GM23338 (cell line): ENCODE measurements at regions not wholly inside any gene's neighbourhood (a gene's known extent, or its start where the extent isn't known, plus 50 kb on each side); places are given as distances from the start of the nearest gene placed in this dataset.

Experiments used
- ATAC-seq: fragments of 200-7000 bp; cut with Tn5 transposase; 3 replicates; pipeline ENCODE4 v1.9.1; 2020
- DNase-seq: peaks from one replicate; pipeline ENCODE4 v3.0.0-alpha.2; 2015; ENCODE audit warnings: low spot score
- H2AFZ ChIP-seq: fragments of 200-600 bp; sonication (generic); 2 replicates; pipeline ENCODE4 v1.8.0; 2016; ENCODE audit warnings: antibody characterized with exemption, mild to moderate bottlenecking, moderate library complexity
- H3F3A ChIP-seq: fragments of 200-600 bp; sonication (generic); replicated peaks from 2 replicates; pipeline ENCODE4 v1.8.0; 2017; ENCODE audit warnings: antibody characterized with exemption, mixed run types, low read depth
- H3K27ac ChIP-seq: fragments of 200-600 bp; sonication (generic); 2 replicates; pipeline ENCODE4 v1.6.1; 2016; ENCODE audit warnings: low read depth
- H3K27me3 ChIP-seq: fragments of 200-600 bp; sonication (generic); 2 replicates; pipeline ENCODE4 v1.8.0; 2016; ENCODE audit warnings: mild to moderate bottlenecking, mixed run types, moderate library complexity; ENCODE audit not compliant: insufficient read depth
- H3K36me3 ChIP-seq: fragments of 200-600 bp; sonication (generic); 2 replicates; pipeline ENCODE4 v1.8.0; 2016; ENCODE audit warnings: mild to moderate bottlenecking; ENCODE audit not compliant: insufficient read depth
- H3K4me1 ChIP-seq: fragments of 200-600 bp; sonication (generic); 2 replicates; pipeline ENCODE4 v1.8.0; 2016; ENCODE audit warnings: mild to moderate bottlenecking, moderate library complexity; ENCODE audit not compliant: insufficient read depth
- H3K4me2 ChIP-seq: fragments of 200-600 bp; sonication (generic); 2 replicates; pipeline ENCODE4 v1.7.1; 2017; ENCODE audit warnings: mixed run types
- H3K4me3 ChIP-seq: fragments of 200-600 bp; sonication (generic); 2 replicates; pipeline ENCODE4 v1.6.1; 2016; ENCODE audit warnings: mixed run types
- H3K79me2 ChIP-seq: fragments of 200-600 bp; sonication (generic); replicated peaks from 2 replicates; pipeline ENCODE4 v1.8.0; 2017; ENCODE audit warnings: mild to moderate bottlenecking; ENCODE audit not compliant: insufficient read depth
- H3K9me2 ChIP-seq: fragments of 200-600 bp; sonication (generic); 2 replicates; pipeline ENCODE4 v1.8.0; 2017; ENCODE audit not compliant: insufficient read depth
- H4K20me1 ChIP-seq: fragments of 200-600 bp; sonication (generic); replicated peaks from 2 replicates; pipeline ENCODE4 v1.8.0; 2017; ENCODE audit warnings: mild to moderate bottlenecking; ENCODE audit not compliant: insufficient read depth
- H3K27ac Mint-ChIP-seq: 2 replicates; pipeline ENCODE4 v1.8.0; 2020; ENCODE audit warnings: inconsistent platforms, mild to moderate bottlenecking, moderate library complexity, mixed read lengths
- H3K27me3 Mint-ChIP-seq: 3 replicates; pipeline ENCODE4 v1.8.0; 2022; ENCODE audit warnings: low read depth, mild to moderate bottlenecking, moderate library complexity, mixed read lengths, inconsistent platforms; ENCODE audit not compliant: insufficient read depth, poor library complexity
- H3K36me3 Mint-ChIP-seq: 3 replicates; pipeline ENCODE4 v1.8.0; 2021; ENCODE audit warnings: low read depth, mild to moderate bottlenecking, inconsistent platforms, moderate library complexity, mixed read lengths
- H3K4me1 Mint-ChIP-seq: 3 replicates; pipeline ENCODE4 v1.8.0; 2020; ENCODE audit warnings: mild to moderate bottlenecking, inconsistent platforms, mixed read lengths
- H3K4me3 Mint-ChIP-seq: 3 replicates; pipeline ENCODE4 v1.8.0; 2021; ENCODE audit warnings: moderate library complexity, mild to moderate bottlenecking, inconsistent platforms, mixed read lengths
- H3K9me3 Mint-ChIP-seq: 3 replicates; pipeline ENCODE4 v1.8.0; 2020; ENCODE audit warnings: moderate library complexity, mild to moderate bottlenecking, inconsistent platforms, mixed read lengths
- CREB1 ChIP-seq: fragments of 250-450 bp; sonication (Bioruptor Pico); IDR thresholded peaks from 2 replicates; pipeline ENCODE4 v1.5.0; 2020; ENCODE audit warnings: low read depth, mild to moderate bottlenecking, moderate library complexity
- EZH2 ChIP-seq: fragments of 200-600 bp; sonication (generic); IDR thresholded peaks from one replicate; pipeline ENCODE4 v1.8.0; 2017; ENCODE audit warnings: antibody characterized with exemption, mild to moderate bottlenecking, low read depth; ENCODE audit not compliant: unreplicated experiment
- EZH2phosphoT487 ChIP-seq: fragments of 200-600 bp; sonication (generic); IDR thresholded peaks from one replicate; pipeline ENCODE4 v1.8.1; 2018; ENCODE audit warnings: antibody characterized with exemption; ENCODE audit not compliant: unreplicated experiment
- JUNB ChIP-seq: IDR thresholded peaks from one replicate; pipeline ENCODE4 v1.6.1; 2016; ENCODE audit warnings: antibody characterized with exemption; ENCODE audit not compliant: unreplicated experiment
- POLR2AphosphoS5 ChIP-seq: IDR thresholded peaks from 2 replicates; pipeline ENCODE4 v1.6.1; 2016; ENCODE audit warnings: antibody characterized with exemption, low read depth
- STAT1 ChIP-seq: IDR thresholded peaks from one replicate; pipeline ENCODE4 v1.6.1; 2016; ENCODE audit warnings: antibody characterized with exemption; ENCODE audit not compliant: unreplicated experiment
- ZNF114 ChIP-seq: fragments of 250-450 bp; sonication (Bioruptor Pico); IDR thresholded peaks from 2 replicates; pipeline ENCODE4 v1.5.0; 2020; ENCODE audit warnings: mild to moderate bottlenecking, moderate library complexity
- ZNF331 ChIP-seq: fragments of 250-450 bp; sonication (Bioruptor Pico); IDR thresholded peaks from 2 replicates; pipeline ENCODE4 v1.5.0; 2020; ENCODE audit warnings: low read depth, mild to moderate bottlenecking, moderate library complexity
- TF ChIP-seq, protein P1 (sequence below): IDR thresholded peaks from one replicate; pipeline ENCODE4 v1.6.1; 2018; ENCODE audit warnings: antibody characterized with exemption; ENCODE audit not compliant: unreplicated experiment
- TF ChIP-seq, protein P2 (sequence below): IDR thresholded peaks from 2 replicates; pipeline ENCODE4 v1.6.1; 2016; ENCODE audit warnings: antibody characterized with exemption
- TF ChIP-seq, protein P3 (sequence below): fragments of 250-450 bp; sonication (Bioruptor Pico); IDR thresholded peaks from 2 replicates; pipeline ENCODE4 v1.5.0; 2020; ENCODE audit warnings: mild to moderate bottlenecking, moderate library complexity

DNA sequence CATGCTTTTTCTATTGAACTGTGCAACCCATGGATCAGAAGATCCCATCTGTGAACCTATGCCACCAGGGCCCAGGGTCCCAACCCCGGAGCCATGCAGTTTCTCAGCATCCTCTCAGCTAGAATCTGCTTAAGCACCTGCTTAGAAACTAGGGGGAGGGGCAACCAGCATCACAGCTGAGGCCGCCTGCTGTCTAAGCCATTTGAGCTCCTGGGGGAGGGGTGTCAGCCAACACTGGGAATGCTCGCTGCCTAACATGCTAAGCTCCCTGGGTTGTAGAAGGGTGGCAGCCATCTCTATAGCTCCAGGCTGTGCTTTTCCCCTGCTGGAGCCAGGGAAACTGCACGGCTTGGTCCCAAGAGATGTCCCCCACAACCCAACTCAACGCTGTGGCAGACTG lies 322.8 kb downstream of the EDEM1 start:
- H3K9me2 ChIP-seq: no peaks in the 10 kb centered on the region
- no peak overlapping the region for H3K27ac ChIP-seq
- no peaks in the 10 kb centered on the region for H3F3A ChIP-seq
- peaks cover 3% of the 10 kb centered on the region; the same call in 1 of the 2 replicates for H3K36me3 ChIP-seq
- H2AFZ ChIP-seq: no peak overlapping the region
- Mint-ChIP-seq H3K4me3 (no peak overlapping the region), H3K27me3 (peaks cover 6% of the 10 kb centered on the region), H3K36me3 (peaks cover 3% of the 10 kb centered on the region; the same call in 2 of the 3 replicates), H3K4me1 (peaks cover 10% of the 10 kb centered on the region), H3K27ac (no peak overlapping the region), H3K9me3 (peaks cover 89% of the 10 kb centered on the region)
- no peaks in the 10 kb centered on the region for H3K79me2 ChIP-seq
- no peak for DNase-seq
- H3K27me3 ChIP-seq: no peaks in the 10 kb centered on the region
- no peak overlapping the region for H3K4me2 ChIP-seq
- H3K4me1 ChIP-seq: no peaks in the 10 kb centered on the region
- TF ChIP-seq CREB1 (CRISPR knock-in tag): no peak
- TF ChIP-seq EZH2phosphoT487: no peak
- no peak for TF ChIP-seq STAT1
- H4K20me1 ChIP-seq: no peaks in the 10 kb centered on the region
- no peak overlapping the region for H3K4me3 ChIP-seq
- no peak for ATAC-seq

DNA sequence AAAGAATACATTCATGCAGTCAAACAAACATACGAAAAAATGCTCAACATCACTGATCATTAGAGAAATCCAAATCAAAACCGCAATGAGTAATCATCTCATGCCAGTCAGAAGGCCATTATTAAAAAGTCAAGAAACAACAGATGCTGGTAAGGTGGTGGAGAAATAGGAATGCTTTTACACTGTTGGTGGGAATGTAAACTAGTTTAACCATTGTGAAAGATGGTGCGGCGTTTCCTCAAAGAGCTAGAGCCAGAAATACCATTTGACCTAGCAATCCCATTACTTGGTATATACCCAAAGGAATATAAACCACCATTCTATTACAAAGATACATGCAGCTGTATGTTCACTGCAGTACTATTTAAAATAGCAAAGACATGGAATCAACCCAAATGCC lies 330.4 kb downstream of the EDEM1 start:
- Histone ChIP-seq H2AFZ (no peak overlapping the region), H4K20me1 (no peaks in the 10 kb centered on the region), H3K4me3 (no peak overlapping the region), H3K9me2 (no peaks in the 10 kb centered on the region), H3K4me2 (no peak overlapping the region), H3K27me3 (no peaks in the 10 kb centered on the region), H3K4me1 (no peaks in the 10 kb centered on the region), H3F3A (no peaks in the 10 kb centered on the region), H3K79me2 (no peaks in the 10 kb centered on the region), H3K36me3 (no peaks in the 10 kb centered on the region), H3K27ac (no peak overlapping the region)
- DNase-seq: no peak
- H3K4me1 Mint-ChIP-seq: no peaks in the 10 kb centered on the region
- peaks cover 7% of the 10 kb centered on the region; the same call in 1 of the 3 replicates for H3K36me3 Mint-ChIP-seq
- H3K27me3 Mint-ChIP-seq: no peaks in the 10 kb centered on the region
- ATAC-seq: no peak
- H3K27ac Mint-ChIP-seq: no peak overlapping the region
- no peak overlapping the region for H3K4me3 Mint-ChIP-seq
- H3K9me3 Mint-ChIP-seq: peaks cover 75% of the 10 kb centered on the region
- TF ChIP-seq ZNF114 (CRISPR knock-in tag) (no peak), JUNB (no peak), STAT1 (no peak), EZH2phosphoT487 (no peak), ZNF331 (CRISPR knock-in tag) (no peak), EZH2 (no peak), POLR2AphosphoS5 (no peak)
- TF ChIP-seq, protein P1, sequence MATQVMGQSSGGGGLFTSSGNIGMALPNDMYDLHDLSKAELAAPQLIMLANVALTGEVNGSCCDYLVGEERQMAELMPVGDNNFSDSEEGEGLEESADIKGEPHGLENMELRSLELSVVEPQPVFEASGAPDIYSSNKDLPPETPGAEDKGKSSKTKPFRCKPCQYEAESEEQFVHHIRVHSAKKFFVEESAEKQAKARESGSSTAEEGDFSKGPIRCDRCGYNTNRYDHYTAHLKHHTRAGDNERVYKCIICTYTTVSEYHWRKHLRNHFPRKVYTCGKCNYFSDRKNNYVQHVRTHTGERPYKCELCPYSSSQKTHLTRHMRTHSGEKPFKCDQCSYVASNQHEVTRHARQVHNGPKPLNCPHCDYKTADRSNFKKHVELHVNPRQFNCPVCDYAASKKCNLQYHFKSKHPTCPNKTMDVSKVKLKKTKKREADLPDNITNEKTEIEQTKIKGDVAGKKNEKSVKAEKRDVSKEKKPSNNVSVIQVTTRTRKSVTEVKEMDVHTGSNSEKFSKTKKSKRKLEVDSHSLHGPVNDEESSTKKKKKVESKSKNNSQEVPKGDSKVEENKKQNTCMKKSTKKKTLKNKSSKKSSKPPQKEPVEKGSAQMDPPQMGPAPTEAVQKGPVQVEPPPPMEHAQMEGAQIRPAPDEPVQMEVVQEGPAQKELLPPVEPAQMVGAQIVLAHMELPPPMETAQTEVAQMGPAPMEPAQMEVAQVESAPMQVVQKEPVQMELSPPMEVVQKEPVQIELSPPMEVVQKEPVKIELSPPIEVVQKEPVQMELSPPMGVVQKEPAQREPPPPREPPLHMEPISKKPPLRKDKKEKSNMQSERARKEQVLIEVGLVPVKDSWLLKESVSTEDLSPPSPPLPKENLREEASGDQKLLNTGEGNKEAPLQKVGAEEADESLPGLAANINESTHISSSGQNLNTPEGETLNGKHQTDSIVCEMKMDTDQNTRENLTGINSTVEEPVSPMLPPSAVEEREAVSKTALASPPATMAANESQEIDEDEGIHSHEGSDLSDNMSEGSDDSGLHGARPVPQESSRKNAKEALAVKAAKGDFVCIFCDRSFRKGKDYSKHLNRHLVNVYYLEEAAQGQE: no peak
- TF ChIP-seq, protein P2, sequence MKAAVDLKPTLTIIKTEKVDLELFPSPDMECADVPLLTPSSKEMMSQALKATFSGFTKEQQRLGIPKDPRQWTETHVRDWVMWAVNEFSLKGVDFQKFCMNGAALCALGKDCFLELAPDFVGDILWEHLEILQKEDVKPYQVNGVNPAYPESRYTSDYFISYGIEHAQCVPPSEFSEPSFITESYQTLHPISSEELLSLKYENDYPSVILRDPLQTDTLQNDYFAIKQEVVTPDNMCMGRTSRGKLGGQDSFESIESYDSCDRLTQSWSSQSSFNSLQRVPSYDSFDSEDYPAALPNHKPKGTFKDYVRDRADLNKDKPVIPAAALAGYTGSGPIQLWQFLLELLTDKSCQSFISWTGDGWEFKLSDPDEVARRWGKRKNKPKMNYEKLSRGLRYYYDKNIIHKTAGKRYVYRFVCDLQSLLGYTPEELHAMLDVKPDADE: no peak
- TF ChIP-seq, protein P3, sequence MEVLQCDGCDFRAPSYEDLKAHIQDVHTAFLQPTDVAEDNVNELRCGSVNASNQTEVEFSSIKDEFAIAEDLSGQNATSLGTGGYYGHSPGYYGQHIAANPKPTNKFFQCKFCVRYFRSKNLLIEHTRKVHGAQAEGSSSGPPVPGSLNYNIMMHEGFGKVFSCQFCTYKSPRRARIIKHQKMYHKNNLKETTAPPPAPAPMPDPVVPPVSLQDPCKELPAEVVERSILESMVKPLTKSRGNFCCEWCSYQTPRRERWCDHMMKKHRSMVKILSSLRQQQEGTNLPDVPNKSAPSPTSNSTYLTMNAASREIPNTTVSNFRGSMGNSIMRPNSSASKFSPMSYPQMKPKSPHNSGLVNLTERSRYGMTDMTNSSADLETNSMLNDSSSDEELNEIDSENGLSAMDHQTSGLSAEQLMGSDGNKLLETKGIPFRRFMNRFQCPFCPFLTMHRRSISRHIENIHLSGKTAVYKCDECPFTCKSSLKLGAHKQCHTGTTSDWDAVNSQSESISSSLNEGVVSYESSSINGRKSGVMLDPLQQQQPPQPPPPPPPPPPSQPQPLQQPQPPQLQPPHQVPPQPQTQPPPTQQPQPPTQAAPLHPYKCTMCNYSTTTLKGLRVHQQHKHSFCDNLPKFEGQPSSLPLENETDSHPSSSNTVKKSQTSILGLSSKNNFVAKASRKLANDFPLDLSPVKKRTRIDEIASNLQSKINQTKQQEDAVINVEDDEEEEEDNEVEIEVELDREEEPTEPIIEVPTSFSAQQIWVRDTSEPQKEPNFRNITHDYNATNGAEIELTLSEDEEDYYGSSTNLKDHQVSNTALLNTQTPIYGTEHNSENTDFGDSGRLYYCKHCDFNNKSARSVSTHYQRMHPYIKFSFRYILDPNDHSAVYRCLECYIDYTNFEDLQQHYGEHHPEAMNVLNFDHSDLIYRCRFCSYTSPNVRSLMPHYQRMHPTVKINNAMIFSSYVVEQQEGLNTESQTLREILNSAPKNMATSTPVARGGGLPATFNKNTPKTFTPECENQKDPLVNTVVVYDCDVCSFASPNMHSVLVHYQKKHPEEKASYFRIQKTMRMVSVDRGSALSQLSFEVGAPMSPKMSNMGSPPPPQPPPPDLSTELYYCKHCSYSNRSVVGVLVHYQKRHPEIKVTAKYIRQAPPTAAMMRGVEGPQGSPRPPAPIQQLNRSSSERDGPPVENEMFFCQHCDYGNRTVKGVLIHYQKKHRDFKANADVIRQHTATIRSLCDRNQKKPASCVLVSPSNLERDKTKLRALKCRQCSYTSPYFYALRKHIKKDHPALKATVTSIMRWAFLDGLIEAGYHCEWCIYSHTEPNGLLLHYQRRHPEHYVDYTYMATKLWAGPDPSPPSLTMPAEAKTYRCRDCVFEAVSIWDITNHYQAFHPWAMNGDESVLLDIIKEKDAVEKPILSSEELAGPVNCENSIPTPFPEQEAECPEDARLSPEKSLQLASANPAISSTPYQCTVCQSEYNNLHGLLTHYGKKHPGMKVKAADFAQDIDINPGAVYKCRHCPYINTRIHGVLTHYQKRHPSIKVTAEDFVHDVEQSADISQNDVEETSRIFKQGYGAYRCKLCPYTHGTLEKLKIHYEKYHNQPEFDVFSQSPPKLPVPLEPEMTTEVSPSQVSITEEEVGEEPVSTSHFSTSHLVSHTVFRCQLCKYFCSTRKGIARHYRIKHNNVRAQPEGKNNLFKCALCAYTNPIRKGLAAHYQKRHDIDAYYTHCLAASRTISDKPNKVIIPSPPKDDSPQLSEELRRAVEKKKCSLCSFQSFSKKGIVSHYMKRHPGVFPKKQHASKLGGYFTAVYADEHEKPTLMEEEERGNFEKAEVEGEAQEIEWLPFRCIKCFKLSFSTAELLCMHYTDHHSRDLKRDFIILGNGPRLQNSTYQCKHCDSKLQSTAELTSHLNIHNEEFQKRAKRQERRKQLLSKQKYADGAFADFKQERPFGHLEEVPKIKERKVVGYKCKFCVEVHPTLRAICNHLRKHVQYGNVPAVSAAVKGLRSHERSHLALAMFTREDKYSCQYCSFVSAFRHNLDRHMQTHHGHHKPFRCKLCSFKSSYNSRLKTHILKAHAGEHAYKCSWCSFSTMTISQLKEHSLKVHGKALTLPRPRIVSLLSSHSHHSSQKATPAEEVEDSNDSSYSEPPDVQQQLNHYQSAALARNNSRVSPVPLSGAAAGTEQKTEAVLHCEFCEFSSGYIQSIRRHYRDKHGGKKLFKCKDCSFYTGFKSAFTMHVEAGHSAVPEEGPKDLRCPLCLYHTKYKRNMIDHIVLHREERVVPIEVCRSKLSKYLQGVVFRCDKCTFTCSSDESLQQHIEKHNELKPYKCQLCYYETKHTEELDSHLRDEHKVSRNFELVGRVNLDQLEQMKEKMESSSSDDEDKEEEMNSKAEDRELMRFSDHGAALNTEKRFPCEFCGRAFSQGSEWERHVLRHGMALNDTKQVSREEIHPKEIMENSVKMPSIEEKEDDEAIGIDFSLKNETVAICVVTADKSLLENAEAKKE (CRISPR knock-in tag): no peak
